Activated naive CD4-positive, alpha-beta T cell treated with anti-CD3 and anti-CD28 coated beads, Interleukin-2, amount 50 U/mL, for 72 hours (primary cell): ENCODE measurements at regions not wholly inside any gene's neighbourhood (a gene's known extent, or its start where the extent isn't known, plus 50 kb on each side); places are given as distances from the start of the nearest gene placed in this dataset.

Experiments
- ATAC-seq, 2 donors: fragments of 150-1000 bp; cut with Tn5 transposase; 2 replicates each; pipeline ENCODE4 v1.10.0; 2021; ENCODE audit warnings: mild to moderate bottlenecking in 2 of 2, moderate library complexity in 2 of 2
- DNase-seq, 2 donors: peaks; one replicate each; pipeline ENCODE4 v3.0.0; 2021 to 2022; ENCODE audit warnings: low spot score in 2 of 2
- H3K27ac Mint-ChIP-seq, 2 donors: one replicate each; pipeline ENCODE4 v1.8.0; 2022; ENCODE audit warnings: mild to moderate bottlenecking in 2 of 2, mixed read lengths in 2 of 2
- H3K36me3 Mint-ChIP-seq, 2 donors: one replicate each; pipeline ENCODE4 v1.8.0; 2022; ENCODE audit warnings: mixed read lengths in 2 of 2
- H3K9me3 Mint-ChIP-seq, 2 donors: one replicate each; pipeline ENCODE4 v1.8.0; 2022; ENCODE audit warnings: mixed read lengths in 2 of 2

- ATAC-seq (no peak), DNase-seq (no peak)
- Mint-ChIP-seq H3K9me3 (peaks cover 0 to 5% of the 10 kb centered on the region in 2 donors), H3K36me3 (no peaks in the 10 kb centered on the region), H3K27ac (no peak overlapping the region)
Observed at GRCh38 chr1:213749558-213749957, 238.2 kb upstream of the PROX1 start.

GRCh38 chr1:213750231-213751063, 237.3 kb upstream of the PROX1 start:
- no peak overlapping the region for H3K27ac Mint-ChIP-seq
- ATAC-seq: no peak
- no peak for DNase-seq
- no peaks in the 10 kb centered on the region for H3K36me3 Mint-ChIP-seq
- peaks cover 0 to 5% of the 10 kb centered on the region in 2 donors for H3K9me3 Mint-ChIP-seq

- no peak for DNase-seq
- no peaks in the 10 kb centered on the region for H3K36me3 Mint-ChIP-seq
- H3K27ac Mint-ChIP-seq: no peak overlapping the region
- ATAC-seq: no peak
- peaks cover 0 to 5% of the 10 kb centered on the region in 2 donors for H3K9me3 Mint-ChIP-seq
Observed at GRCh38 chr1:213751064-213751397, 236.7 kb upstream of the PROX1 start.

DNA sequence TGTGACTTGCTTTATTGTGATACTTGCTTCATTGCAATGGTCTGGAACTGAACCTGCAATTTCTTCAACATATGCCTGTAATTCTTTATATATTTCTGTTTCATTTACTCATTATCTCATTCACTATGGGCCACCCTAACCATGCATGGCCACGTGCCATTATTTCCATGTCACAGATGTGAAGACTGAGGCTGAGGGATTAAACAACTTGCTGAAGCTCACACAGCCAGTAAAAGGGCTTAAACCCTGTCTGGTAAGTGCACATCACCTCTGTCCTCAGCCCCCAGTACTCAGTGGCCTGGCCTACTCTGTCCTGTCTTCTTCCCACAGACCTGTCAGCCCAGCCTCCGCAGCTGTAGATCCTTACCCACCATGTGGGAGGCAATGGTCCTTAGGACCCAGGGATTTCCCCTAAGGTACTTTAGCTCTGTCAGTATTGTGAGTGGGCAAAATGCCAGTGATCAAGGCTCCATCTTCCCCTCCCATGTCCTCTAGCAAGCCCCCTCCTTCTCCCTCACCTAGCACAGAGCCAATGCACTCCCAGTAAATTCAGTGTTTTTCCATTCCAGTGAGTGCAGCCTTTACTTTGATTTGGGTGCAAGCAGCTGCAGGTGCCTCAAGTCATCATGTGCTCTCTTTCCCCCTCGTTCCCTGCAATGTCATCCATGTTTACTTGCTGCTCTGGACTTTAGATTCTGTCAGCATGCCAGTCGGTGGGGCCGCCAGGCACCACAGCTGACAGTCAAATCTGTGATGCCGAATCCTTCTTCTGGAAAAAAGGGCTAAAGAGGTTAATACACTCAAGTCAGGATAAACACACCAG, 228.2 kb upstream of the PROX1 start:
- peaks cover 0 to 6% of the 10 kb centered on the region in 2 donors for H3K9me3 Mint-ChIP-seq
- ATAC-seq (no peak), DNase-seq (no peak)
- H3K36me3 Mint-ChIP-seq: peaks cover 0 to 4% of the 10 kb centered on the region in 2 donors
- H3K27ac Mint-ChIP-seq: no peak overlapping the region

DNA sequence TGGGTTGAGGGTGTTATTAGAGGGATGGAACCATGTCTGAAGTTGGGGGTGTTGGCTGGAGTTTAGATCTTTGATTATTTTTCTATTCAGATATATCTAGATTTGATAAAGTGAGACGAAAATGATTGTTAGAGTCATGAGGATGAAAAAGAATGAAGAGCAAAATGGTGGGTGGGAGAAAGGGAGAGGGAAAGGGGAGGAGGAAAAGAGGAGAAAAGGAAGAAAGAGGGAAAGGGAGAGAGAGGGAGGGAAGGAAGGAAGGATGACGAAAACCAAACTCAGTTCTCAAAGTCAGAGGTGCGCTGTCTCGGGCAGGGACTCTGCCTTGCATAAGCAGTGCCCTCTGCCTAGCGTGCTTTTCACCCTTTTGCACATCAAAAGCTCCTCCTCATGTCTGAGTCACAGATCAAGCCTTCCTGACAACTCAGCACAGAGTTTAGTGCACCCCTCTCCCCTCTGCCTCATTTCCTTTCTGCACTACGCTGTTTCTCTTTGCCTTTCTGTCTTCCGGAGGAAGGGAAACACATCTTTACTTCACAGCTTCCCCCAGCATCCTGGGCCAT, 225.8 kb upstream of the PROX1 start:
- Mint-ChIP-seq H3K27ac (peak overlapping the region; percentile 23 to 79), H3K36me3 (peaks cover 0 to 3% of the 10 kb centered on the region in 2 donors)

GRCh38 chr1:213767683-213768082, 220.1 kb upstream of the PROX1 start:
- ATAC-seq: no peak
- no peak overlapping the region for H3K27ac Mint-ChIP-seq
- DNase-seq: no peak
- no peaks in the 10 kb centered on the region for H3K36me3 Mint-ChIP-seq
- H3K9me3 Mint-ChIP-seq: peaks cover 8% of the 10 kb centered on the region in 2 donors

More for the DNA sequence above, 225.8 kb upstream of the PROX1 start:
- DNase-seq: peak in 1 of 2 donors; percentile 44
- peak; percentile 100 for ATAC-seq
- H3K9me3 Mint-ChIP-seq: peaks cover 5 to 10% of the 10 kb centered on the region in 2 donors

GRCh38 chr1:213772128-213773063, 215.4 kb upstream of the PROX1 start:
- DNase-seq (no peak), ATAC-seq (no peak)
- Mint-ChIP-seq H3K27ac (no peak overlapping the region), H3K36me3 (no peaks in the 10 kb centered on the region), H3K9me3 (peaks cover 0 to 5% of the 10 kb centered on the region in 2 donors)

DNA sequence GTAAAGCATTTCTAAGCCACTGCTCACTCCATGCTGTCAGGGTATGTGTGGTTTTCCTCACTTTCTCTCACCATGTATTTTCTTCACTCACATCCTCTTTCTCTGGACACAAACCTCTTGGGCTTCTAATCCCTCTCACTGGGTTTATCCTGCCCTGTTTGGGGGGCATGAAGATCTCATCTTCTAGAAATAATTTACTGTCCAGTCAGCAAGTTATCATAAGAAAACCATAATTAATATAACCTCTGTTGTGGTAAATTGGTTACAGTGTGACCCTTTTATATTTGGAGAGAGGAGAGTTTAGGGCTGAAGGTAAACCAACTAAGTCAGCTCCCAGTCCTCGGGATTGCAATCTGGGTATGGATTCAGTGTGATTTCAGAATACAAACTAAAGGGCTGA, 213.8 kb upstream of the PROX1 start:
- H3K27ac Mint-ChIP-seq: no peak overlapping the region
- ATAC-seq (no peak), DNase-seq (no peak)
- H3K9me3 Mint-ChIP-seq: peaks cover 0 to 5% of the 10 kb centered on the region in 2 donors
- H3K36me3 Mint-ChIP-seq: no peaks in the 10 kb centered on the region

DNA sequence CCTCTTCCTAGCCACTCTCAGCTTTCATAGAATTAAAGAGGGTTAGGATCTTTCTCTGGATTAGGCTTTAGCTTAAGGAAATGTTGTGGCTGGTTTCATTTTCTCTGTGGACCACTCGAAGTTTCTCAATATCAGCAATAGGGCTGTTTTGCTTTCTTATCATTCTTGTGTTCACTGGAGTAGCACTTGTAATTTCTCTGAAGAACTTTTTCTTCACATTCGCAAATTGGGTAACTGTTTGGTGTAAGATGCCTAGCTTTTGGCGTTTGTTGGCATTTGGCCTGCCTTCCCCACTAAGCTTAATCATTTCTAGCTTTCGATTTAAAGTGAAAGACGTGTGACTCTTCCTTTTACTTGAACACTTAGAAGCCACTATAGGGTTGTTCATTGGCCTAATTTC, 210.8 kb upstream of the PROX1 start:
- ATAC-seq (no peak), DNase-seq (no peak)
- Mint-ChIP-seq H3K9me3 (peaks cover 0 to 14% of the 10 kb centered on the region in 2 donors), H3K36me3 (no peaks in the 10 kb centered on the region), H3K27ac (no peak overlapping the region)

DNA sequence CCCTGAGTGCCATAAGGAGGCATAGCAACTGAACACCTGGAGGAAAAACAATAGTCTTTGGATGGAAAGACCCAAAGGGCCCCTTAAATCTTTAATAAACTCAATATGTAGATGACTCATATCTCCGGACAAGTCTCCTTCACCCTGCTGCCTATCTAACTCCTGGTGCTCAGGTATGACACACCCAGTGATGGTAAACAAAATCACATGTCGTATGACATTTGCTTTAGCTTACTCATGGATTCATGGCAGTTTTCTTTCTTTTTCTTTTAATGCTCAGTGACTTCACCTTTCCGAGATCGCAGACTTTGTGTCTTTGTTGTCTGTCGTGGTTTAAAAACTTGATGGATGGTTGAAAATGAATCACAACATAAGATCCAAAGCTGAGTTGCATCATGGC, 208.5 kb upstream of the PROX1 start:
- Mint-ChIP-seq H3K36me3 (no peaks in the 10 kb centered on the region), H3K27ac (no peak overlapping the region), H3K9me3 (peaks cover 0 to 17% of the 10 kb centered on the region in 2 donors)
- ATAC-seq: no peak
- no peak for DNase-seq

DNA sequence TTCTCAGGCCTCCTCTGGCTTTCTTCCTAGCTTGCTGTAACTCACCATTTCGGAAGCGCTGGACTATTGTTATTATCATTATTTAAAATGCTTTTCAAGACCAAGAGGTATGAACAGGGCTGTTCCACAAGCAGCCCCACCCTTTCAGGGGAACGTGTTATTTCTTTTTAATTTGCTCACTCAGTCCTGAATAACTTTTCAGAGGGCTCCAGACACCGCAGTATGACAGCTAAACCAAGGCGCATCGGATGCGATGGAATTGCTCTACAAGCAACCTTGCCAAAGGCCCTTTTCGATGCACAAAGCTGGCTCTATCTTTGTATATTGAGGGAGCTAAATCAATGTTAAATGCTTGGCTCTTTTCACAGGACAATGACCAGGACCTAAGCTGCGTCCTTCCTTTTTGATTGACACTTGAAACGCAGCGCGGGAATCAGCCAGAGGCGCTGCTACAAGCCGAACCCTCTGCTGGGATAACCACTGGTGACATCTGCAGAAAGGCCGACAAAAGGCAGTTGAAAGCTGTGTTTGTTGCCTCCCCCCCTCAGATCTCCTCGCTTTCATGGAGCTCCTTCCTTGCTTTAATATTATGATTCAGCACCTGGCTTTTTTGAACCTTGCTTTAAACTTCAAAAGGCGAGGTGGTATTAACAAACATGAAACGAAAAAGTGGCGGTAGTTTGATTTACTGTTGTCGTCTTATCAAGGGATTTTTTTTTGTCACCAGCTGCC, 204.7 kb upstream of the PROX1 start:
- no peak for DNase-seq
- peaks cover 0 to 12% of the 10 kb centered on the region in 2 donors for H3K9me3 Mint-ChIP-seq
- H3K27ac Mint-ChIP-seq: no peak overlapping the region
- no peaks in the 10 kb centered on the region for H3K36me3 Mint-ChIP-seq
- ATAC-seq: no peak

DNA sequence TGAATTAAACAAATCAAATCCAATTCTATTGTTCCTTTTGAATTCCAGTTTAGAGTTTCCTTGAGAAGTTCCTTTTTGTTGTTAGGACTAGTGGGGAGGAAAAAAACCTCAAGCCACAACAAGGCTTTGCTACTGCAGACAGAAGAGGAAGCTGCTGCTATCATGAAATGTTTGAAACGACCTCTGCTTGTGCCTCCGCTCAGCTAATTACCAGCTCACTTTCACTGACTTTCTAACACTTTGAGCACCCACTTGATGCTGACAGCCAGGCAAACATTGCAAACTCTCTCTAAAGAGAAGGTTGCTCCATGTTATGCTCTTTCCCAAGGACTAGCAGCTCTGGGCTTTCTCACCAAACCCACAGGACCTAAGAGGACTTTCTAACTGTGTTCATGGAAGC, 203.9 kb upstream of the PROX1 start:
- Mint-ChIP-seq H3K27ac (no peak overlapping the region), H3K36me3 (no peaks in the 10 kb centered on the region), H3K9me3 (peaks cover 0 to 12% of the 10 kb centered on the region in 2 donors)
- ATAC-seq (peak in 1 of 2 donors; percentile 49), DNase-seq (no peak)

DNA sequence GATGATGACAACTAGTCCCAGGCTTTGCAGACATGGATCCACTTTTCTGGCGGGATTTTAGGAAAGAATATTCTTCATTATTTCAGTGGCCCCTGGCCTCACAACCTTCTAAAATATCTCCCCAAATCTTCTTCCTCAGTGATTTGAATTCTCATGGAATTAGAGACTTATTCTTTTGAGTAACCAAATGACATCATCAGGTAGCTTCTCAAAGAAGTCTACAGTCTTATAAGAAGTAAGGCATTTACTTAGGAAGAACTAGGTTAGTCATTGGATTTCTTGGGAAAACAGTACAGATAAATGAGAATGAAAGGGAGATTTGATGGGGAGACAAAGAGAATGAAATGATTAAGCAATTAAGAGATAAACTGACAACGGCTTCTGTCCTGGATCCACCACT, 201.1 kb upstream of the PROX1 start:
- Mint-ChIP-seq H3K36me3 (no peaks in the 10 kb centered on the region), H3K27ac (no peak overlapping the region), H3K9me3 (peaks cover 0 to 4% of the 10 kb centered on the region in 2 donors)
- ATAC-seq (no peak), DNase-seq (no peak)

DNA sequence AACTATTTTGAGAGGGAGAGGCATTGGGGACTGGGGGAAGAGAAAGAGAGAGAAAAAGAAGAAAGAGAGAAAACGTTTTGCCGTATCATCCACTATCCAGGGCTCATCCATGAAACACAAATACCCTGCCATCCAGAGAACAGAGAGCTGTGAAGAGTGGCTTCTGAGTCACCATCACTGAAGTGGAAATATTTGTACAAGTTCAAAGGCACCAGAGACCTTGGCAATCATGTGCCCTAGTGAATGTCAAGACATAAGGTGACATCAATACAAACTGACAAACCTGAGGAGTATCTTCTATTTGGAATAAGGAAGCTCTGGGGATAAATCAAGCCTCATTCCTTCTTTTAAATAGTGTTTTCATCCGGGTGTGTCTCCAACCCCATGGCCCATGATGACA, 197.2 kb upstream of the PROX1 start:
- H3K9me3 Mint-ChIP-seq: no peaks in the 10 kb centered on the region
- H3K27ac Mint-ChIP-seq: no peak overlapping the region
- ATAC-seq (no peak), DNase-seq (no peak)
- H3K36me3 Mint-ChIP-seq: no peaks in the 10 kb centered on the region

DNA sequence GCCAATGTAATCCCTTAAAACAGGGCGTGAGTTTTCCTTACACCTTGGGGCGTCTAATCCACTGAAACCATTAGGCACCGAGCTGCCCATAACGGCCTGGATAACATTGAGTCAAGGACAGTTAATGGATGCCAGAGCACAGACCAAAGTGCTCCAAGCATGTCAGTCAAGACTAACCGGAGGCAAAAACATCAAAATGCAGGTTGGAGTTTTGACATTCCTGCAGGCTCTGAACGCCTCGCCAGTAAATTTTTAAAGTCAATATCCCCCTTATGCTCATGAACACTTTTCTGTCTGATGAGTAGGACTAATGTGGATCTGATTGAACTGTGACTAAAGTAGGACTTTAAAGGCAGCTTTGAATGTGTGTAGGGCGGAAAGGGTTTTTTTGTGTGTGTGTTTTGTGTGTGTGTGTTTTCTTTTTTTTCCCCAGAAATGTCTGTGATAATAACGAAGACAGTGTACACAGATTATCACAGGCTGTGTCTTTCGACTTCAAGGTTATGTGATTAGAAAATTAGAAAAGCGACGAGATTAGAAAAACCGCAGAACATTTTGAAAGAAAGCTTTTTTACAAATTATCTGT, 194.2 kb upstream of the PROX1 start:
- DNase-seq (no peak), ATAC-seq (no peak)
- Mint-ChIP-seq H3K36me3 (peaks cover 0 to 6% of the 10 kb centered on the region in 2 donors), H3K27ac (no peak overlapping the region), H3K9me3 (peaks cover 5 to 7% of the 10 kb centered on the region in 2 donors)
